HG03095 (cell line): ENCODE measurements at regions not wholly inside any gene's neighbourhood (a gene's known extent, or its start where the extent isn't known, plus 50 kb on each side); places are given as distances from the start of the nearest gene placed in this dataset.

ENCODE experiments used
- ATAC-seq: cut with Tn5 transposase; IDR thresholded peaks from one replicate; pipeline ENCODE4 v1.9.1; 2021; ENCODE audit warnings: moderate library complexity; ENCODE audit not compliant: unreplicated experiment

GRCh38 chr3:22565393-22565792 is 637.7 kb upstream of the UBE2E2 start:
- no peak for ATAC-seq

- no peak for ATAC-seq
Measured at GRCh38 chr3:22568285-22568684, 634.8 kb upstream of the UBE2E2 start.

GRCh38 chr3:22569570-22569969 is 633.6 kb upstream of the UBE2E2 start:
- no peak for ATAC-seq

GRCh38 chr3:22581007-22581406 is 622.1 kb upstream of the UBE2E2 start:
- ATAC-seq: no peak

- no peak for ATAC-seq
Measured at GRCh38 chr3:22582266-22582665, 620.9 kb upstream of the UBE2E2 start.

- ATAC-seq: no peak
Measured at GRCh38 chr3:22585504-22585903, 617.6 kb upstream of the UBE2E2 start.

GRCh38 chr3:22585911-22586310 is 617.2 kb upstream of the UBE2E2 start:
- ATAC-seq: no peak

DNA sequence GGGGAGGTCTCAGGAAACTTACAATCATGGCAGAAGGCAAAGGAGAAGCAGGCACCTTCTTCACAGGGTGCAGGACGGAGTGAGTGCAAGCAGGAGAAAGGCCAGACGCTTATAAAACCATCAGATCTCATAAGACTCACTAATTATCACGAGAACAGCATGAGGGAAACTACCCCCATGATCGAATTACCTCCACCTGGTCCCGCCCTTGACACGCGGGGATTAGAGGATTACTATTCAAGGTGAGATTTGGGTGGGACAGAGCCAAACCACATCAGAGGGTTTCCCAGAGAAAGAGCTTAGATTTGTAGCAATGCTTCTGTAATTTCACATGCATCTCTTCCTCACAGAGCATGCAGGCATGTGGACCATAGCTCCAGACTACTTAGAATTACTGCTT is 615.7 kb upstream of the UBE2E2 start:
- no peak for ATAC-seq

DNA sequence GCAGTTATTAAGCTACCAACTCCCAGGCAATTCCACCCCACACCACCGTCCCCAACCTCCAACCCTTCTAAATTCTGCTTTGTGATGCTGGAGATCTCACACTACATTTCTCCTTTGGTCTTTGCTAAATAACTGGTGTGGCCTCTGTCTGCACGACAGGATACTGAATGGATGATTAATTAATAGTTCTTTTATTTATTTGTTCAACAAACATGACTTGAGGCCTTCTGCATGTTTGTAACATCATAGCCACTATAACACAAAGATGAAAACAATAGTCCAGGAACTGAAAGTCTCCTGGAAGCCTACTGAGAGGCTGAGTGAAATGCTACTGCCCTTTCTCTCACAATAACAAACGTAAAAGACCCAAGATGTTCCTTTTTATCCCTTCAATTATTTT is 609.5 kb upstream of the UBE2E2 start:
- ATAC-seq: no peak

GRCh38 chr3:22594990-22595389 is 608.1 kb upstream of the UBE2E2 start:
- ATAC-seq: no peak

GRCh38 chr3:22606461-22606860 is 596.7 kb upstream of the UBE2E2 start:
- no peak for ATAC-seq

GRCh38 chr3:22606938-22607337 is 596.2 kb upstream of the UBE2E2 start:
- ATAC-seq: no peak

- ATAC-seq: no peak
Measured at GRCh38 chr3:22608093-22608492, 595.0 kb upstream of the UBE2E2 start.

DNA sequence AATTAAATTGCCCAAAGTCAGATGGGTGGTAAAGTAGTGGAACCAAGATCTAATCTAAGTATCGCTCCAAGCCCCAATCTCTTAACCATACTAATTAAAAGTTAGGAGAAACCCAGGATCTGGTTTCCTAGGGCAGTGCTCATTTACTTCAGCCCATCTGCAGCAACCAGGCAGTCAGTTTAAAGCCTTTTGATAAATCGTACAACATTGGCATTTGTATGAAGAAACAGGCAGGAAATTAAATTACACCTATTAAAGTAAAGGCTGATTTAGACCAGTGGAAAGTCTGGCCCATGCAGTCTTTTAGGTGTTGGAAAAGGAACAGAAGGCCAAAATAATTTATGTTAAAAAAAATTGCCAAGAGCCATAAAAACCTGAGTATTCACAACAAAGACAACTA is 594.4 kb upstream of the UBE2E2 start:
- no peak for ATAC-seq

- ATAC-seq: no peak
Measured at GRCh38 chr3:22609139-22609538, 594.0 kb upstream of the UBE2E2 start.

DNA sequence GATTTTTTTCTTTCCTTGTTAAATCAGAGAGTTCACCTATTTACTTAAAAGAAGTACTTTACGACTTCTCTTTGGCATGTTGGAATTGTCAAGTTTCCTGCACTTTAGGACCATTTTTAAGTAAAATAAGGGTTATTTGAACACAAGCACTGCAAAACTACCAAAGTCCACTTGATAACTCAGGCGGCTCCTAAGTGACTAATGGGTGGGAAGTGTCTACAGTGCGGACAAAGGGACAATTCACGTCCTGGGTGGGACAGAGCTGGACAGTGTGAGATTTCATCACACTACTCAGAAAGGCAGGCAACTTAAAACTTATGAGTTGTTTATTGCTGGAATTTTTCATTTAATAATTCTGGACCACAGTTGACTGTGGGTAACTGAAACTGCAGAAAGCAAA is 590.2 kb upstream of the UBE2E2 start:
- ATAC-seq: no peak

- ATAC-seq: no peak
Measured at GRCh38 chr3:22615790-22616189, 587.3 kb upstream of the UBE2E2 start.

DNA sequence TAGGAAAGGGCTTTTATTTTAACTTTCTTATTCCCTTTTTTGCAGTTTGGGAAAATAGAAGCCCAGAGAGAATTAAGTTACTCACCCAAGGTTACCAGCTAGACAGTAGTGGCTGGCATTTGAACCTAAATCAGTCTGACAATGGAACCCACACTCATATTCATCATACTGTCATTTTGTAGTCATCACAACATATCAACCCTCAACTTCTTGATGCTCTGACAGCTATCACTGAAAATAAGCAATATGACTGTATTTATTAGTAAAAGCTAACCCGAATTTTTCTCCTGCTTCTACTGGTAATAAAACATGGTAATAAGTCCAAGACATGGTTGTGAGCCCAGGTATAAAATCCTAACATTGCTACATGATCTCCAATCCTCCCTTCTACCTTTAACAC is 585.8 kb upstream of the UBE2E2 start:
- ATAC-seq: no peak

- ATAC-seq: no peak
Measured at GRCh38 chr3:22620498-22620897, 582.6 kb upstream of the UBE2E2 start.

DNA sequence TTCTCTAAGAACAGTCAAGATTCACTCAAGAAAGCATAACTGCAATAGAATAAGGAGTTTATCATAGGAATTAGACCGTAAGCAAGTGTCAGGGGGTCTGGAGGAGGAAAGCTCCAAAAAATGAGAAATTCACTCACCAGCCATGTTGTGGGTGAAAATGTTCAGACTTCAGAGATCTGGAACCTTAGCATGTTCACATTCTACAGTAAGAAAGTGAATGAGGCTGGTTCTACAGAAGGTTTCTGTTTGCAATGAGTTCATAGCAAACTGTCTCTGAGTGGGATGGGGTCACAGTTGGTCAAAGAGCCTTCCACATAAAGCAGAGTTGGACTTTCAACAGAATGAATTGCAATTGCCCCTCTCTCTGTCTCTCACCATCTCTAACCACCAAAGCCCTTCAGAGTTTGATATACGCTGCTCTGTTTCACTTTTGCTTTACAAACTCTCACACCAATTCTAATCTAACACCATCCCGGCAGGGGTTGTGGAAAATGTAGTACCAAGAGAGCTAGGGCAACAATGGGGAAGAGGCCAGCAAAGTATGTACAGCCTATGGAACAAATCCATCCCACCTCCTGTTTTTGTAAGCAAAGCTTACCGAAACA is 581.8 kb upstream of the UBE2E2 start:
- ATAC-seq: no peak

DNA sequence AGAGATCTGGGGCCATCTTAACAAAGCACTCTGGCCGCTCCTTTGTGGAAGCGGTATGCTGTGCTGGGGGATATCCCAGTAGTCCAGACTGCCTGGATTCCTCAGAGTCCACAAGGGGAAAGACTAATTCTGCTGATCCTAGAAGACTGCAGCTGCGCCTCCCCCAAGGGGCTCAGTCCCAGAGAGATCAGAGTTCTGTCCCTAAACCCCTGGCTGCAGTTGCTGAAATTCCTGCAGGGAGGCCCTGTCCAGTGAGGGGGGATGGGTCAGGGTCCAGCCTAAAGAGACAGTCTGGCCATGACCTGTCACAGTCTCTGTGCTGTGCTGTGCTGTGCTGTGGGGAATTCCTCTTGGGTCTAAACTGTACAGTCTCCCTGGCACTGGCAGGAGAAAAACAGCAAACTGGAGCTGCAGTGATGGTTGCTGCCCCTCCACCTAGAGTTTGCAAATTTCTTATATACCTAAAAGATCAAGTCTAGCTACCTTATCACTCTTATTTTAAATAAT is 575.1 kb upstream of the UBE2E2 start:
- ATAC-seq: no peak

GRCh38 chr3:22632536-22632935 is 570.6 kb upstream of the UBE2E2 start:
- no peak for ATAC-seq

DNA sequence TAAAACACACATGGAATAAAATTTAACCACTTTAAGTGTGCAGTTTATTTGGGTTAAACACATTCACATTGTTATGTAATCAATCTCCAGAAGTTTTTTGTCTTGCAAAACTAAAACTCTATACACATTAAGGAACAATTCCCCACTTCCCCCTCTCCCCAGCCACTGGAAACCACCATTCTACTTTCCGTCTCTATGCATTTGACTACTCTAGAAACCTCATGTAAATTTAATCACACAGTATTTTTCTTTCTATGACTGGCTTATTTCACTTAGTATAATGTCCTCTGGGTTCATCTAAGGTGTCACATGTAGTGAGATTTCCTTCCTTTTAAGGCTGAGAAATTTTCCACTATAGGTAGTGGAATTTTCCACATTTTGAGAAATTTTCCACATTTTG is 568.7 kb upstream of the UBE2E2 start:
- ATAC-seq: no peak
